SU-DHL-6 (cell line): ENCODE measurements at regions not wholly inside any gene's neighbourhood (a gene's known extent, or its start where the extent isn't known, plus 50 kb on each side); places are given as distances from the start of the nearest gene placed in this dataset.

Experiments used
- H2AFZ ChIP-seq: fragments of 200-600 bp; sonication (generic); 2 replicates; pipeline ENCODE4 v1.6.1; 2014; ENCODE audit warnings: low read depth, mild to moderate bottlenecking, moderate library complexity, mixed read lengths, antibody characterized with exemption, low read length; ENCODE audit not compliant: severe bottlenecking
- H3F3A ChIP-seq: fragments of 200-600 bp; shearing (Covaris generic); 2 replicates; pipeline ENCODE4 v1.6.0; 2016; ENCODE audit warnings: antibody characterized with exemption, mild to moderate bottlenecking; ENCODE audit not compliant: insufficient read depth
- H3K27ac ChIP-seq: fragments of 200-600 bp; sonication (generic); 2 replicates; pipeline ENCODE4 v1.5.1; 2016; ENCODE audit warnings: low read depth, mild to moderate bottlenecking, low read length, moderate library complexity, mixed read lengths
- H3K27me3 ChIP-seq: fragments of 200-600 bp; sonication (generic), shearing (Covaris generic); 2 replicates; pipeline ENCODE4 v1.6.0; 2014; ENCODE audit warnings: mild to moderate bottlenecking, low read length
- H3K36me3 ChIP-seq: fragments of 200-600 bp; sonication (generic); 2 replicates; pipeline ENCODE4 v1.6.1; 2014; ENCODE audit warnings: mild to moderate bottlenecking, low read length, mixed read lengths
- H3K4me2 ChIP-seq: fragments of 300-600, 200-600 bp; shearing (Covaris generic), sonication (generic); 2 replicates; pipeline ENCODE4 v1.6.0; 2014; ENCODE audit warnings: low read length, low read depth, mild to moderate bottlenecking; ENCODE audit not compliant: poor library complexity, severe bottlenecking
- H3K4me3 ChIP-seq: fragments of 200-600 bp; sonication (generic); 2 replicates; pipeline ENCODE4 v1.5.1; 2014; ENCODE audit warnings: antibody characterized with exemption, low read length, mild to moderate bottlenecking, mixed read lengths; ENCODE audit not compliant: insufficient read depth, poor library complexity, severe bottlenecking
- H3K79me2 ChIP-seq: fragments of 200-600 bp; sonication (generic); 2 replicates; pipeline ENCODE4 v1.6.1; 2014; ENCODE audit warnings: mild to moderate bottlenecking, low read length, moderate library complexity; ENCODE audit not compliant: insufficient read depth
- H3K9ac ChIP-seq: fragments of 200-600 bp; sonication (generic); 2 replicates; pipeline ENCODE4 v1.7.0; 2014; ENCODE audit warnings: mild to moderate bottlenecking, low read length
- H3K9me2 ChIP-seq: fragments of 200-600 bp; sonication (generic); replicated peaks from 2 replicates; pipeline ENCODE4 v1.6.1; 2014; ENCODE audit warnings: low read length; ENCODE audit not compliant: insufficient read depth
- H3K9me3 ChIP-seq: fragments of 200-600 bp; sonication (generic); 2 replicates; pipeline ENCODE4 v1.6.1; 2014; ENCODE audit warnings: low read length, mixed read lengths; ENCODE audit not compliant: insufficient read depth
- H4K20me1 ChIP-seq: fragments of 200-600 bp; sonication (generic); 2 replicates; pipeline ENCODE4 v1.6.1; 2014; ENCODE audit warnings: low read depth, mild to moderate bottlenecking, antibody characterized with exemption, low read length, moderate library complexity, mixed read lengths
- CTCF ChIP-seq: fragments of 200-600 bp; sonication (generic); IDR thresholded peaks from one replicate; pipeline ENCODE4 v1.5.1; 2017; ENCODE audit warnings: antibody characterized with exemption, mild to moderate bottlenecking, low read length, moderate library complexity; ENCODE audit not compliant: insufficient read depth, poor library complexity, severe bottlenecking
- EZH2phosphoT487 ChIP-seq: fragments of 200-600 bp; sonication (generic), shearing (Covaris generic); conservative IDR thresholded peaks from 2 replicates; pipeline ENCODE4 v1.6.1; 2018; ENCODE audit warnings: mild to moderate bottlenecking, antibody characterized with exemption, low read length, moderate library complexity, mixed read lengths

DNA sequence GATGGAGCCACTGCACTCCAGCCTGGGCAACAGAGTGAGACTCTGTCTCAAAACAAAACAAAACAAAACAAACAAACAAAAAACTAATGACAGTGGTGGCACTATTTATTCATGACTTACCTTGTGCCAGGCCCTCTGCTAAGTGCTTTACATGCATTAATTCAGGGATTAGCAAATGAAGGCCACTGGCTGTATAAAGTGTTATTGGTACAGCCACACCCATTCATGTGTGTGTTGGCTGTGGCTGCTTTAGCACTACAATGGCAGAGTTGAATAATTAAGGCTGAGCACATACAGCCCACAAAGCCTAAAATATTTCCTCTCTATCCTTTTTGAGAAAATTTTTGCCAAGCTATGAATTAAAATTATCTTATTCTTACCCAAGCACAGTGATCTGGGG is 531.8 kb upstream of the CDH5 start:
- no peaks in the 10 kb centered on the region for H3K36me3 ChIP-seq
- no peaks in the 10 kb centered on the region for H3K27me3 ChIP-seq
- H3K9ac ChIP-seq = no peak overlapping the region
- H3K27ac ChIP-seq = no peak overlapping the region
- no peak overlapping the region for H2AFZ ChIP-seq
- H4K20me1 ChIP-seq = no peaks in the 10 kb centered on the region
- no peak overlapping the region for H3K4me2 ChIP-seq
- no peaks in the 10 kb centered on the region for H3K79me2 ChIP-seq
- no peak overlapping the region for H3K4me3 ChIP-seq
- no peaks in the 10 kb centered on the region for H3F3A ChIP-seq
- H3K9me2 ChIP-seq = no peaks in the 10 kb centered on the region
- H3K9me3 ChIP-seq = no peaks in the 10 kb centered on the region
- no peak for TF ChIP-seq CTCF

- Histone ChIP-seq H3K4me2 (no peak overlapping the region), H3K36me3 (no peaks in the 10 kb centered on the region), H3F3A (no peaks in the 10 kb centered on the region), H3K4me3 (no peak overlapping the region), H3K9me2 (no peaks in the 10 kb centered on the region), H4K20me1 (no peaks in the 10 kb centered on the region), H2AFZ (no peak overlapping the region), H3K79me2 (no peaks in the 10 kb centered on the region), H3K27ac (no peak overlapping the region), H3K9ac (no peak overlapping the region), H3K9me3 (no peaks in the 10 kb centered on the region), H3K27me3 (no peaks in the 10 kb centered on the region)
- TF ChIP-seq EZH2phosphoT487 (no peak), CTCF (no peak)
Observed at GRCh38 chr16:65833171-65833871, 533.2 kb upstream of the CDH5 start.

GRCh38 chr16:65832679-65833078 is 533.8 kb upstream of the CDH5 start:
- H3K4me3 ChIP-seq = no peak overlapping the region
- H3K9ac ChIP-seq = no peak overlapping the region

More at GRCh38 chr16:65832679-65833078, 533.8 kb upstream of the CDH5 start:
- Histone ChIP-seq H3K79me2 (no peaks in the 10 kb centered on the region), H3K36me3 (no peaks in the 10 kb centered on the region), H3K9me2 (no peaks in the 10 kb centered on the region), H4K20me1 (no peaks in the 10 kb centered on the region), H3K9me3 (no peaks in the 10 kb centered on the region), H3K4me2 (no peak overlapping the region), H2AFZ (no peak overlapping the region), H3F3A (no peaks in the 10 kb centered on the region), H3K27me3 (no peaks in the 10 kb centered on the region), H3K27ac (no peak overlapping the region)
- TF ChIP-seq CTCF = no peak
